Astrocyte (in vitro differentiated cells and primary cell): ENCODE measurements at regions not wholly inside any gene's neighbourhood (a gene's known extent, or its start where the extent isn't known, plus 50 kb on each side); places are given as distances from the start of the nearest gene placed in this dataset.

ENCODE experiments used
- DNase-seq: peaks from one replicate; pipeline ENCODE4 v3.0.0-alpha.2; 2010; ENCODE audit warnings: low read depth
- FAIRE-seq: peaks from 2 replicates; lab custom pipeline; 2011; peaks lifted over from hg19 to GRCh38; lab: Jason Lieb, UNC
- H2AFZ ChIP-seq: 2 replicates; pipeline ENCODE4 v1.6.0; 2012; ENCODE audit warnings: low read depth, low read length, inconsistent platforms
- H3K27ac ChIP-seq: 2 replicates; pipeline ENCODE4 v1.5.1; 2011; ENCODE audit warnings: low read depth, low read length, inconsistent platforms
- H3K27me3 ChIP-seq: 2 replicates; pipeline ENCODE4 v1.6.0; 2011; ENCODE audit warnings: low read length, inconsistent platforms; ENCODE audit not compliant: insufficient read depth
- H3K36me3 ChIP-seq: 2 replicates; pipeline ENCODE4 v1.5.1; 2011; ENCODE audit warnings: low read length, inconsistent platforms; ENCODE audit not compliant: insufficient read depth
- H3K4me1 ChIP-seq: 2 replicates; pipeline ENCODE4 v1.5.1; 2011; ENCODE audit warnings: low read length, inconsistent platforms; ENCODE audit not compliant: insufficient read depth
- H3K4me2 ChIP-seq: 2 replicates; pipeline ENCODE4 v1.6.0; 2012; ENCODE audit warnings: low read length, inconsistent platforms
- H3K4me3 ChIP-seq: 2 replicates; pipeline ENCODE4 v1.5.1; 2011; ENCODE audit warnings: low read depth, mild to moderate bottlenecking, low read length, inconsistent platforms; ENCODE audit not compliant: insufficient read depth
- H3K79me2 ChIP-seq: 2 replicates; pipeline ENCODE4 v1.6.0; 2012; ENCODE audit warnings: mild to moderate bottlenecking, low read length, inconsistent platforms; ENCODE audit not compliant: insufficient read depth
- H3K9ac ChIP-seq: 2 replicates; pipeline ENCODE4 v1.6.0; 2012; ENCODE audit warnings: mild to moderate bottlenecking, low read length, inconsistent platforms
- H3K9me3 ChIP-seq: 2 replicates; pipeline ENCODE4 v1.5.1; 2012; ENCODE audit warnings: low read depth, mild to moderate bottlenecking, low read length, inconsistent platforms; ENCODE audit not compliant: insufficient read depth
- H4K20me1 ChIP-seq: 2 replicates; pipeline ENCODE4 v1.6.0; 2012; ENCODE audit warnings: low read length, inconsistent platforms; ENCODE audit not compliant: insufficient read depth
- H3K27ac Mint-ChIP-seq: one replicate; pipeline ENCODE4 v1.8.0; 2021; ENCODE audit warnings: mild to moderate bottlenecking, mixed read lengths; ENCODE audit not compliant: unreplicated experiment
- H3K27me3 Mint-ChIP-seq: one replicate; pipeline ENCODE4 v1.8.0; 2021; ENCODE audit warnings: low read depth, mixed read lengths; ENCODE audit not compliant: unreplicated experiment
- H3K36me3 Mint-ChIP-seq: one replicate; pipeline ENCODE4 v1.8.0; 2021; ENCODE audit warnings: low read depth, mixed read lengths; ENCODE audit not compliant: unreplicated experiment
- H3K4me1 Mint-ChIP-seq: one replicate; pipeline ENCODE4 v1.8.0; 2021; ENCODE audit warnings: low read depth, mixed read lengths; ENCODE audit not compliant: unreplicated experiment
- H3K4me3 Mint-ChIP-seq: one replicate; pipeline ENCODE4 v1.8.0; 2021; ENCODE audit warnings: mild to moderate bottlenecking, moderate library complexity, mixed read lengths; ENCODE audit not compliant: unreplicated experiment
- H3K9me3 Mint-ChIP-seq: one replicate; pipeline ENCODE4 v1.8.0; 2021; ENCODE audit warnings: mild to moderate bottlenecking, mixed read lengths; ENCODE audit not compliant: unreplicated experiment
- EZH2 ChIP-seq: IDR thresholded peaks from 2 replicates; pipeline ENCODE4 v1.6.1; 2012; ENCODE audit warnings: mild to moderate bottlenecking, low read length, inconsistent platforms; ENCODE audit not compliant: insufficient read depth
- TF ChIP-seq, protein P1 (sequence below): IDR thresholded peaks from 2 replicates; pipeline ENCODE4 v1.5.1; 2011; ENCODE audit warnings: low read depth, mild to moderate bottlenecking, inconsistent platforms, low read length, moderate library complexity; ENCODE audit not compliant: insufficient read depth

- Mint-ChIP-seq H3K4me3 (no peak overlapping the region), H3K27me3 (no peaks in the 10 kb centered on the region), H3K36me3 (no peaks in the 10 kb centered on the region), H3K9me3 (no peaks in the 10 kb centered on the region), H3K4me1 (no peaks in the 10 kb centered on the region), H3K27ac (no peak overlapping the region)
- FAIRE-seq (no peak), DNase-seq (no peak)
- Histone ChIP-seq H3K27me3 (no peaks in the 10 kb centered on the region), H3K79me2 (no peaks in the 10 kb centered on the region), H3K9me3 (no peaks in the 10 kb centered on the region), H4K20me1 (no peaks in the 10 kb centered on the region), H3K27ac (no peak overlapping the region), H3K4me3 (no peak overlapping the region), H3K9ac (no peak overlapping the region), H3K4me1 (no peaks in the 10 kb centered on the region), H3K36me3 (no peaks in the 10 kb centered on the region), H3K4me2 (no peak overlapping the region), H2AFZ (no peak overlapping the region)
- TF ChIP-seq, protein P1, sequence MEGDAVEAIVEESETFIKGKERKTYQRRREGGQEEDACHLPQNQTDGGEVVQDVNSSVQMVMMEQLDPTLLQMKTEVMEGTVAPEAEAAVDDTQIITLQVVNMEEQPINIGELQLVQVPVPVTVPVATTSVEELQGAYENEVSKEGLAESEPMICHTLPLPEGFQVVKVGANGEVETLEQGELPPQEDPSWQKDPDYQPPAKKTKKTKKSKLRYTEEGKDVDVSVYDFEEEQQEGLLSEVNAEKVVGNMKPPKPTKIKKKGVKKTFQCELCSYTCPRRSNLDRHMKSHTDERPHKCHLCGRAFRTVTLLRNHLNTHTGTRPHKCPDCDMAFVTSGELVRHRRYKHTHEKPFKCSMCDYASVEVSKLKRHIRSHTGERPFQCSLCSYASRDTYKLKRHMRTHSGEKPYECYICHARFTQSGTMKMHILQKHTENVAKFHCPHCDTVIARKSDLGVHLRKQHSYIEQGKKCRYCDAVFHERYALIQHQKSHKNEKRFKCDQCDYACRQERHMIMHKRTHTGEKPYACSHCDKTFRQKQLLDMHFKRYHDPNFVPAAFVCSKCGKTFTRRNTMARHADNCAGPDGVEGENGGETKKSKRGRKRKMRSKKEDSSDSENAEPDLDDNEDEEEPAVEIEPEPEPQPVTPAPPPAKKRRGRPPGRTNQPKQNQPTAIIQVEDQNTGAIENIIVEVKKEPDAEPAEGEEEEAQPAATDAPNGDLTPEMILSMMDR, result no peak
- no peak for TF ChIP-seq EZH2
Observed at GRCh38 chr2:59732871-59733566, 820.4 kb downstream of the BCL11A start.

DNA sequence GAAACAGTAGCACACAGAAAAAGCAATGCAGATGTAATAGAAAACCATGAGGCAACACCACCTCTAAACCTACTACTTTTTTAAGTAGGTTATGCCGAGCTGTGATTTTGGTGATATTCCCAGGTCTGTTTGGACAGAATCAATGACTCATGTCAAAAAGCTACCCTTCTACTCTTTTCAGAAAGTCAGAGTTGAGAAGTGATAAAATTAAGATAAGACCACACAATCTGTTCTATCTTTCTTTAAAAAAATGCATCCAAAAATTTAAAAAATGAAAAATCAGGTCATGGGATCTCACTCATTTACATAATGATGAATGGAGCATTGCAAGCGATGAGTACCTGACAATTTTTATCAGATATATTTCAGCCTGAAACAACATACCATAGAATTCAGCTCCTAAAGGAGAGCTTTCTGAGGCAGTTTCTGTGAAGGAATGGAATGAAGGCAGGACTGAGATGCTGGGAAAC, 826.3 kb downstream of the BCL11A start:
- no peak overlapping the region for H3K4me2 ChIP-seq
- no peak overlapping the region for H3K4me3 Mint-ChIP-seq
- no peaks in the 10 kb centered on the region for H3K27me3 Mint-ChIP-seq
- no peaks in the 10 kb centered on the region for H3K9me3 Mint-ChIP-seq
- H2AFZ ChIP-seq, result no peak overlapping the region
- H3K27me3 ChIP-seq, result no peaks in the 10 kb centered on the region
- no peak for TF ChIP-seq EZH2
- TF ChIP-seq, protein P1, result no peak
- no peaks in the 10 kb centered on the region for H3K4me1 Mint-ChIP-seq
- H3K4me3 ChIP-seq, result no peak overlapping the region
- H3K36me3 Mint-ChIP-seq, result no peaks in the 10 kb centered on the region
- H3K79me2 ChIP-seq, result no peaks in the 10 kb centered on the region
- no peaks in the 10 kb centered on the region for H3K36me3 ChIP-seq
- H3K9me3 ChIP-seq, result peaks cover 2% of the 10 kb centered on the region
- H3K9ac ChIP-seq, result no peak overlapping the region
- H3K27ac ChIP-seq, result no peak overlapping the region
- no peak overlapping the region for H3K27ac Mint-ChIP-seq
- no peaks in the 10 kb centered on the region for H4K20me1 ChIP-seq
- no peaks in the 10 kb centered on the region for H3K4me1 ChIP-seq
- no peak for FAIRE-seq
- DNase-seq, result no peak
